Cardiac muscle cell (in vitro differentiated cells and primary cell): ENCODE measurements at regions not wholly inside any gene's neighbourhood (a gene's known extent, or its start where the extent isn't known, plus 50 kb on each side); places are given as distances from the start of the nearest gene placed in this dataset.

Experiments used
- DNase-seq, 2 donors: peaks; one replicate each; pipeline versions ENCODE4 v3.0.0 to v3.0.0-alpha.2; 2010 to 2017; ENCODE audit warnings: low read depth in 1 of 2, low spot score in 1 of 2
- H3K27ac ChIP-seq: fragments of 200-600 bp; sonication (generic); 2 replicates; pipeline ENCODE4 v1.5.1; 2016
- H3K27me3 ChIP-seq: fragments of 200-600 bp; sonication (generic); 2 replicates; pipeline ENCODE4 v1.6.0; 2016; ENCODE audit warnings: control low read depth
- H3K36me3 ChIP-seq: fragments of 200-600 bp; sonication (generic); 2 replicates; pipeline ENCODE4 v1.5.1; 2016; ENCODE audit warnings: control low read depth
- H3K4me1 ChIP-seq: fragments of 200-600 bp; sonication (generic); 2 replicates; pipeline ENCODE4 v1.8.1; 2017; ENCODE audit warnings: low read depth, mild to moderate bottlenecking, mixed run types
- H3K4me3 ChIP-seq: fragments of 200-600 bp; sonication (generic); 2 replicates; pipeline ENCODE4 v1.5.1; 2016; ENCODE audit warnings: mild to moderate bottlenecking
- H3K9me3 ChIP-seq: fragments of 200-600 bp; sonication (generic); 2 replicates; pipeline ENCODE4 v1.5.1; 2017; ENCODE audit warnings: low read depth, mild to moderate bottlenecking, control low read depth
- TF ChIP-seq, protein P1 (sequence below): IDR thresholded peaks from 2 replicates; pipeline ENCODE4 v1.5.1; 2012; ENCODE audit warnings: low read depth, mild to moderate bottlenecking, low read length

DNA sequence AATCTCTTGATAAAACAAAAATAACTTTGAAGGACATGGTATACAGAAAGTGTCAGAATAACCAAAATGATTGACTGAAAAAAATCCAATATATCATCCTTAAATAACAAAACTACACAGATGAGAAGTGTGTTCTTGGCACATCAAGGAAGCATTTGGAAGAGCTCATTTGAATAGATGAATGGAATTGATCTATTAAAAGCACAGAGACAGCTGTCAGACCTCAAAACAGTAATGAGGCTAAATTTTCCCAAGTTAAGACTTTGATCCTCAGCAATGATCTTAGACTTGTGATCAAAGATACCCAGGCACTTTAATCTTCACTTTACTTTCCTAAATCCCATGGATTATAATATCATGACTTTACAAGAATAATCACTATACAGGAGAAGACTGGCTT, 395.4 kb upstream of the NFE2L3 start:
- DNase-seq, result no peak
- H3K27me3 ChIP-seq, result no peaks in the 10 kb centered on the region
- H3K36me3 ChIP-seq, result no peaks in the 10 kb centered on the region
- no peak overlapping the region for H3K27ac ChIP-seq
- peaks cover 38% of the 10 kb centered on the region for H3K4me1 ChIP-seq
- TF ChIP-seq, protein P1, sequence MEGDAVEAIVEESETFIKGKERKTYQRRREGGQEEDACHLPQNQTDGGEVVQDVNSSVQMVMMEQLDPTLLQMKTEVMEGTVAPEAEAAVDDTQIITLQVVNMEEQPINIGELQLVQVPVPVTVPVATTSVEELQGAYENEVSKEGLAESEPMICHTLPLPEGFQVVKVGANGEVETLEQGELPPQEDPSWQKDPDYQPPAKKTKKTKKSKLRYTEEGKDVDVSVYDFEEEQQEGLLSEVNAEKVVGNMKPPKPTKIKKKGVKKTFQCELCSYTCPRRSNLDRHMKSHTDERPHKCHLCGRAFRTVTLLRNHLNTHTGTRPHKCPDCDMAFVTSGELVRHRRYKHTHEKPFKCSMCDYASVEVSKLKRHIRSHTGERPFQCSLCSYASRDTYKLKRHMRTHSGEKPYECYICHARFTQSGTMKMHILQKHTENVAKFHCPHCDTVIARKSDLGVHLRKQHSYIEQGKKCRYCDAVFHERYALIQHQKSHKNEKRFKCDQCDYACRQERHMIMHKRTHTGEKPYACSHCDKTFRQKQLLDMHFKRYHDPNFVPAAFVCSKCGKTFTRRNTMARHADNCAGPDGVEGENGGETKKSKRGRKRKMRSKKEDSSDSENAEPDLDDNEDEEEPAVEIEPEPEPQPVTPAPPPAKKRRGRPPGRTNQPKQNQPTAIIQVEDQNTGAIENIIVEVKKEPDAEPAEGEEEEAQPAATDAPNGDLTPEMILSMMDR, result no peak
- H3K9me3 ChIP-seq, result no peaks in the 10 kb centered on the region
- H3K4me3 ChIP-seq, result no peak overlapping the region

DNA sequence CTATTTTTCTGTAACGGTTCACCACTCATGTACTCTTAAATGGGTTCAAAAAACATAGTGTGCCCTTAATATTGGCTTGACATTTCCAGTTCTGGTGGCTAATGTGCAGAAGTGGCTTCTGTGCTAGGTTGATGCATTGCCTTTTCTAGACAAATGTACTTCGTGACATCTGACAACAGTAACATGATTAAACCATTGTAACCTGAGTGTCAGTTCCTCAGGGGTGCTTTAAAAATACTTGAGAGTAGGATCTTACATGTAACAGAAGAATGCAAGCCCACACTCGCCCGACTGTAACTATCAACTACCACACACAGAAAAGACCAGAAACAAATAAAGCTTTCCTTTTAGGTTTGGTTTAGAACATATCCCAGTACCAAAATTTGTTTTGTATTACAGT, 393.4 kb upstream of the NFE2L3 start:
- no peaks in the 10 kb centered on the region for H3K36me3 ChIP-seq
- peaks cover 18% of the 10 kb centered on the region for H3K4me1 ChIP-seq
- peak in 1 of 2 donors; percentile 74 for DNase-seq
- TF ChIP-seq, protein P1, result no peak
- no peak overlapping the region for H3K27ac ChIP-seq
- H3K9me3 ChIP-seq, result no peaks in the 10 kb centered on the region
- no peak overlapping the region for H3K4me3 ChIP-seq
- H3K27me3 ChIP-seq, result no peaks in the 10 kb centered on the region

DNA sequence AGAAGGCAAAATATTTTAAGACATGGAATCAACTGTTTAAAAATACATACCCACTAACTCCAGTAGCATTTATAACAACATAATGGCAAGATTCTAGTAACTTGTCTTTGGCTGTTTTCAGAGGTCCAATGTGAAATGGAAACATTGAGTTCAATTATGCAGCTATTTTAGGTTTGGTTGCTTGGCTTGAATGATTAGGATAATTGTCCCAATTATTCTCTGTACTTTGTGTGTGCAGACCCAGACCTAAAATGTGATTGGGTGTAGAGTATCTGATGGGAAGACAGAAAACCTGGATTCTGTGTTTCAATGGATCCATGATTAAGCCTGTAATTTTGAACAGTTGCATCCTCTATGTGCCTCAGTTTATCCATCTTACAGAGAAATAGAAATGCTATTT, 392.7 kb upstream of the NFE2L3 start:
- H3K36me3 ChIP-seq, result no peaks in the 10 kb centered on the region
- H3K4me1 ChIP-seq, result peaks cover 12% of the 10 kb centered on the region
- TF ChIP-seq, protein P1, result no peak
- no peaks in the 10 kb centered on the region for H3K27me3 ChIP-seq
- H3K9me3 ChIP-seq, result no peaks in the 10 kb centered on the region
- no peak for DNase-seq
- no peak overlapping the region for H3K4me3 ChIP-seq
- H3K27ac ChIP-seq, result no peak overlapping the region

GRCh38 chr7:25759748-25760147, 392.2 kb upstream of the NFE2L3 start:
- H3K27ac ChIP-seq, result no peak overlapping the region
- no peak overlapping the region for H3K4me3 ChIP-seq
- no peaks in the 10 kb centered on the region for H3K27me3 ChIP-seq
- peaks cover 12% of the 10 kb centered on the region for H3K4me1 ChIP-seq
- DNase-seq, result no peak
- no peaks in the 10 kb centered on the region for H3K36me3 ChIP-seq
- H3K9me3 ChIP-seq, result no peaks in the 10 kb centered on the region
- TF ChIP-seq, protein P1, result no peak

- Histone ChIP-seq H3K4me1 (peaks cover 25% of the 10 kb centered on the region), H3K27ac (no peak overlapping the region), H3K27me3 (no peaks in the 10 kb centered on the region), H3K9me3 (no peaks in the 10 kb centered on the region), H3K4me3 (no peak overlapping the region), H3K36me3 (no peaks in the 10 kb centered on the region)
- DNase-seq, result no peak
- TF ChIP-seq, protein P1, result no peak
These were observed 389.2 kb upstream of the NFE2L3 start for GRCh38 chr7:25762511-25763462.
